Left ventricle myocardium inferior (tissue), 1 donor: ENCODE measurements at regions not wholly inside any gene's neighbourhood (a gene's known extent, or its start where the extent isn't known, plus 50 kb on each side); places are given as distances from the start of the nearest gene placed in this dataset.
A peak's percentile ranks its signal among the peaks of the same experiment; 100 is the strongest.

ENCODE experiments used
- DNase-seq: peaks from one replicate; pipeline ENCODE4 v3.0.0-alpha.2; 2020
- H3K27ac ChIP-seq: fragments of 200-600 bp; replicated peaks from 2 replicates; pipeline ENCODE4 v1.8.0; 2021
- H3K27me3 ChIP-seq: fragments of 200-600 bp; 2 replicates; pipeline ENCODE4 v1.8.0; 2021; ENCODE audit warnings: low read depth
- H3K36me3 ChIP-seq: fragments of 200-600 bp; 2 replicates; pipeline ENCODE4 v1.8.0; 2021
- H3K4me1 ChIP-seq: fragments of 200-600 bp; 2 replicates; pipeline ENCODE4 v1.8.0; 2021
- H3K4me3 ChIP-seq: fragments of 200-600 bp; 2 replicates; pipeline ENCODE4 v1.8.0; 2021; ENCODE audit warnings: mild to moderate bottlenecking, moderate library complexity
- H3K9me3 ChIP-seq: fragments of 200-600 bp; replicated peaks from 2 replicates; pipeline ENCODE4 v1.8.0; 2021
- CTCF ChIP-seq: fragments of 200-600 bp; IDR thresholded peaks from 2 replicates; pipeline ENCODE4 v1.8.0; 2021; ENCODE audit warnings: antibody characterized with exemption, mild to moderate bottlenecking, borderline replicate concordance
- intact Hi-C: fragments of 100-400 bp; cut with micrococcal nuclease; formaldehyde crosslinking; loops from one replicate; pipeline ENCODE4 v1.11.0; 2022
- donor health status: DM: no; HTN: yes; CAD: no; lungs with severe emphysema.

DNA sequence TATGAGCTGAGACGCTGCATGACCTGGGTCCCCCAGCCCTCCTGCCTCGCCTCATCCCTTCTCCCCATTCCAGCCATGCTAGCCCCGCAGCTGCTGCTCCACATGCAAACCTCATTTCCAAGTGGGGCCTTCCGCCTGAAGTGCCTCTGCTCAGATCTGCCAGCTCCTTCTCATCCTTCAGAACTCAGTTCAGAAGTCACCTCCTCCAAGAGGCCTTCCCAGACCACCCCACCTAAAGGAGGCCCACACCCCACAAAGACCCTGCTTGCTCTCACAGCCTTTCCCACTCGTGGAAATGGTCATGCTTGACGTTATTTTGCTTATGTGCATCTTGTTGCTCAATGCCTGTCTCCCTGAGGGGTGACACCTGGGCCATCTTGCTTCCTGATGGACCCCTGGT, 58.7 kb downstream of the RMI2 start:
- DNase-seq, result no peak
- no peak overlapping the region for H3K27ac ChIP-seq
- no peak for TF ChIP-seq CTCF
- H3K36me3 ChIP-seq, result no peaks in the 10 kb centered on the region
- H3K4me3 ChIP-seq, result no peak overlapping the region
- no peaks in the 10 kb centered on the region for H3K9me3 ChIP-seq
- intact Hi-C loops, result no loop called here
- no peaks in the 10 kb centered on the region for H3K27me3 ChIP-seq
- H3K4me1 ChIP-seq, result peaks cover 13% of the 10 kb centered on the region

GRCh38 chr16:11404603-11405002, 59.3 kb downstream of the RMI2 start:
- Histone ChIP-seq H3K27me3 (no peaks in the 10 kb centered on the region), H3K4me1 (peaks cover 13% of the 10 kb centered on the region), H3K9me3 (no peaks in the 10 kb centered on the region), H3K27ac (no peak overlapping the region), H3K4me3 (no peak overlapping the region), H3K36me3 (no peaks in the 10 kb centered on the region)
- intact Hi-C loops, result no loop called here
- DNase-seq, result no peak
- TF ChIP-seq CTCF, result no peak

- DNase-seq, result no peak
- Histone ChIP-seq H3K27me3 (no peaks in the 10 kb centered on the region), H3K4me3 (no peak overlapping the region), H3K4me1 (peaks cover 13% of the 10 kb centered on the region), H3K36me3 (no peaks in the 10 kb centered on the region), H3K27ac (no peak overlapping the region), H3K9me3 (no peaks in the 10 kb centered on the region)
- TF ChIP-seq CTCF, result peak; percentile 64
- intact Hi-C loops, result no loop called here
Measured at GRCh38 chr16:11405331-11406176, 60.3 kb downstream of the RMI2 start.

GRCh38 chr16:11406177-11406560, 60.9 kb downstream of the RMI2 start:
- H3K27me3 ChIP-seq, result no peaks in the 10 kb centered on the region
- H3K27ac ChIP-seq, result no peak overlapping the region
- peaks cover 13% of the 10 kb centered on the region for H3K4me1 ChIP-seq
- no peak for DNase-seq
- TF ChIP-seq CTCF, result no peak
- intact Hi-C loops, result no loop called here
- no peaks in the 10 kb centered on the region for H3K9me3 ChIP-seq
- H3K36me3 ChIP-seq, result no peaks in the 10 kb centered on the region
- no peak overlapping the region for H3K4me3 ChIP-seq

GRCh38 chr16:11407047-11407982, 62.1 kb downstream of the RMI2 start:
- no peaks in the 10 kb centered on the region for H3K27me3 ChIP-seq
- no peak for DNase-seq
- no peak overlapping the region for H3K4me3 ChIP-seq
- H3K27ac ChIP-seq, result no peak overlapping the region
- peaks cover 6% of the 10 kb centered on the region for H3K4me1 ChIP-seq
- intact Hi-C loops, result no loop called here
- H3K9me3 ChIP-seq, result no peaks in the 10 kb centered on the region
- H3K36me3 ChIP-seq, result no peaks in the 10 kb centered on the region
- TF ChIP-seq CTCF, result peak; percentile 73
